ENCODE measurements at regions not wholly inside any gene's neighbourhood (a gene's known extent, or its start where the extent isn't known, plus 50 kb on each side); places are given as distances from the start of the nearest gene placed in this dataset.

GRCh38 chr18:28560331-28560730 is 383.4 kb upstream of the CDH2 start:
- Histone ChIP-seq H3K4me1 (ENCODE audit: low read depth) (no peaks in the 10 kb centered on the region), H3K9me3 (ENCODE audit: low read depth) (no peaks in the 10 kb centered on the region), H3K27ac (no peak overlapping the region), H3K4me3 (no peak overlapping the region), H3K36me3 (no peaks in the 10 kb centered on the region), H3K27me3 (no peaks in the 10 kb centered on the region)
- TF ChIP-seq CTCF (IDR thresholded peaks at IDR 0.05; ENCODE audit: low read depth, low read length) = no peak
- no peak for DNase-seq (ENCODE audit: low read depth in 1 of 2, low spot score in 1 of 2)

- Histone ChIP-seq H3K4me1 (ENCODE audit: low read depth) (no peaks in the 10 kb centered on the region), H3K9me3 (ENCODE audit: low read depth) (no peaks in the 10 kb centered on the region), H3K36me3 (no peaks in the 10 kb centered on the region), H3K4me3 (no peak overlapping the region), H3K27ac (no peak overlapping the region), H3K27me3 (no peaks in the 10 kb centered on the region)
- TF ChIP-seq CTCF (IDR thresholded peaks at IDR 0.05; ENCODE audit: low read depth, low read length) = no peak
- no peak for DNase-seq (ENCODE audit: low read depth in 1 of 2, low spot score in 1 of 2)
Observed at GRCh38 chr18:28559511-28559910, 382.6 kb upstream of the CDH2 start.

- Histone ChIP-seq H3K27ac (no peak overlapping the region), H3K4me3 (no peak overlapping the region), H3K4me1 (ENCODE audit: low read depth) (no peaks in the 10 kb centered on the region), H3K9me3 (ENCODE audit: low read depth) (no peaks in the 10 kb centered on the region), H3K27me3 (no peaks in the 10 kb centered on the region), H3K36me3 (no peaks in the 10 kb centered on the region)
- no peak for TF ChIP-seq CTCF (IDR thresholded peaks at IDR 0.05; ENCODE audit: low read depth, low read length)
- no peak for DNase-seq (ENCODE audit: low read depth in 1 of 2, low spot score in 1 of 2)
Observed at GRCh38 chr18:28541934-28542333, 365.0 kb upstream of the CDH2 start.

GRCh38 chr18:28541276-28541930 is 364.5 kb upstream of the CDH2 start:
- Histone ChIP-seq H3K4me3 (no peak overlapping the region), H3K4me1 (ENCODE audit: low read depth) (no peaks in the 10 kb centered on the region), H3K27ac (no peak overlapping the region), H3K9me3 (ENCODE audit: low read depth) (no peaks in the 10 kb centered on the region), H3K27me3 (no peaks in the 10 kb centered on the region), H3K36me3 (no peaks in the 10 kb centered on the region)
- peak; percentile 5 to 6 for DNase-seq (ENCODE audit: low read depth in 1 of 2, low spot score in 1 of 2)
- TF ChIP-seq CTCF (IDR thresholded peaks at IDR 0.05; ENCODE audit: low read depth, low read length) = no peak

- TF ChIP-seq CTCF (IDR thresholded peaks at IDR 0.05; ENCODE audit: low read depth, low read length) = no peak
- no peak overlapping the region for H3K27ac ChIP-seq
- no peaks in the 10 kb centered on the region for H3K27me3 ChIP-seq
- no peaks in the 10 kb centered on the region for H3K9me3 ChIP-seq (ENCODE audit: low read depth)
- H3K36me3 ChIP-seq = no peaks in the 10 kb centered on the region
- DNase-seq (ENCODE audit: low read depth in 1 of 2, low spot score in 1 of 2) = no peak
- H3K4me1 ChIP-seq (ENCODE audit: low read depth) = no peaks in the 10 kb centered on the region
- no peak overlapping the region for H3K4me3 ChIP-seq
Observed at GRCh38 chr18:28529644-28530043, 352.7 kb upstream of the CDH2 start.
